Nephron (organoid): ENCODE measurements at regions not wholly inside any gene's neighbourhood (a gene's known extent, or its start where the extent isn't known, plus 50 kb on each side); places are given as distances from the start of the nearest gene placed in this dataset.

Experiments used
- H3K27ac Mint-ChIP-seq, 3 experiments: 2 replicates each; pipeline ENCODE4 v1.8.0; 2020; ENCODE audit warnings: mixed read lengths in 3 of 3, mild to moderate bottlenecking in 2 of 3, moderate library complexity in 1 of 3
- H3K27me3 Mint-ChIP-seq: 2 replicates; pipeline ENCODE4 v1.8.0; 2021; ENCODE audit warnings: low read depth, mild to moderate bottlenecking, moderate library complexity, mixed read lengths
- H3K36me3 Mint-ChIP-seq: 2 replicates; pipeline ENCODE4 v1.8.0; 2020; ENCODE audit warnings: low read depth, mixed read lengths
- H3K4me1 Mint-ChIP-seq: 2 replicates; pipeline ENCODE4 v1.8.0; 2020; ENCODE audit warnings: mixed read lengths
- H3K4me3 Mint-ChIP-seq, 3 experiments: 2 replicates each; pipeline ENCODE4 v1.8.0; 2020; ENCODE audit warnings: mild to moderate bottlenecking in 3 of 3, mixed read lengths in 3 of 3, moderate library complexity in 2 of 3
- H3K9me3 Mint-ChIP-seq: 2 replicates; pipeline ENCODE4 v1.8.0; 2020; ENCODE audit warnings: mixed read lengths
- CTCF ChIP-seq, 3 experiments: fragments of 200-600 bp; sonication (generic); IDR thresholded peaks; one replicate each; pipeline ENCODE4 v1.5.0; 2021; ENCODE audit warnings: antibody characterized with exemption in 3 of 3; ENCODE audit not compliant: unreplicated experiment in 3 of 3

DNA sequence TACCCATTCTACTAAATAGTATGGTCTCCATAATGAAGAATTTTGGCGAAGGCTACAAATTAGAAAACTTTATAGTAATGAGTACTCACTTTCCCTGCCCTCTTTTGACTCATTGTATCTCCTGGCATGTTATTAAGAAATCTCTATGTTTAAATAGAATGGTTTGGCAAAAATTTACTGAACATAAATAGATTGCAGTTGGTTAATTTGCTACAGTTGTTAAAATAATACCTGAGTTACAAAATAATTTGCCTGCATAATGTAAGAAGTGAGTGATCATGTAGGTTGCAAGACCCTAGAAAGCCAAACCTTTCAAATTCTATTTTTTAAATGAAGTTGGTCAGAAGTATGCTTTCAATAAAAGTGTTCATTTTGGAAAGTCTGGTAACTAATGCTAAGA lies 176.8 kb upstream of the AHR start:
- no peaks in the 10 kb centered on the region for H3K9me3 Mint-ChIP-seq
- H3K27ac Mint-ChIP-seq = no peak overlapping the region
- H3K27me3 Mint-ChIP-seq = no peaks in the 10 kb centered on the region
- no peaks in the 10 kb centered on the region for H3K36me3 Mint-ChIP-seq
- H3K4me1 Mint-ChIP-seq = no peaks in the 10 kb centered on the region
- no peak for TF ChIP-seq CTCF (IDR thresholded peaks at IDR 0.05; ENCODE audit: unreplicated experiment in 3 of 3)
- H3K4me3 Mint-ChIP-seq = no peak overlapping the region

GRCh38 chr7:17123020-17123419 lies 175.4 kb upstream of the AHR start:
- Mint-ChIP-seq H3K27ac (no peak overlapping the region), H3K4me3 (no peak overlapping the region), H3K4me1 (no peaks in the 10 kb centered on the region), H3K9me3 (no peaks in the 10 kb centered on the region), H3K27me3 (peaks cover 2% of the 10 kb centered on the region), H3K36me3 (no peaks in the 10 kb centered on the region)
- no peak for TF ChIP-seq CTCF (IDR thresholded peaks at IDR 0.05; ENCODE audit: unreplicated experiment in 3 of 3)

GRCh38 chr7:17126413-17127268 lies 171.8 kb upstream of the AHR start:
- Mint-ChIP-seq H3K9me3 (no peaks in the 10 kb centered on the region), H3K36me3 (no peaks in the 10 kb centered on the region), H3K27me3 (peaks cover 6% of the 10 kb centered on the region), H3K4me1 (peaks cover 15% of the 10 kb centered on the region), H3K27ac (no peak overlapping the region), H3K4me3 (no peak overlapping the region)
- no peak for TF ChIP-seq CTCF (IDR thresholded peaks at IDR 0.05; ENCODE audit: unreplicated experiment in 3 of 3)

DNA sequence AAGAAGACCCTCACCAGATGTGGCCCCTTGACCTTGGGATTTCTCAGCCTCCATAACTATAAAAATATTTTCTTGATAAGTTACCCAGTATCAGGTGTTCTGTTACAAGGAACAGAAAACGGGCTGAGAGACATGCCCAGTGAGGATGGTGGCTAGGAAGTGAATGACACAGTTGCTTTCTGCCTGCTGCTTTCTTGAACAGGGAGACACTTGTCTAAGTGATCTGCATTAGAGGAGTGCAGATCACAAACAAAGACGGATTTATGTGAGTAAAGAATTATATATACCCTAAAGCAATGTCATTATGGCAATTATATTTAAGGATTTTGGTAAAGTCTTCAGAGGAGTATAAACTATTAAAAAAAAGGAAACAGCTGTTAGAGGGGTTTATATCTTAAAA lies 169.2 kb upstream of the AHR start:
- peaks cover 6% of the 10 kb centered on the region for H3K27me3 Mint-ChIP-seq
- H3K4me1 Mint-ChIP-seq = peaks cover 15% of the 10 kb centered on the region
- peaks cover 2% of the 10 kb centered on the region for H3K9me3 Mint-ChIP-seq
- H3K4me3 Mint-ChIP-seq = no peak overlapping the region
- no peaks in the 10 kb centered on the region for H3K36me3 Mint-ChIP-seq
- H3K27ac Mint-ChIP-seq = no peak overlapping the region
- TF ChIP-seq CTCF (IDR thresholded peaks at IDR 0.05; ENCODE audit: unreplicated experiment in 3 of 3) = no peak

- no peaks in the 10 kb centered on the region for H3K36me3 Mint-ChIP-seq
- H3K4me3 Mint-ChIP-seq = no peak overlapping the region
- TF ChIP-seq CTCF (IDR thresholded peaks at IDR 0.05; ENCODE audit: unreplicated experiment in 3 of 3) = no peak
- peaks cover 15% of the 10 kb centered on the region for H3K4me1 Mint-ChIP-seq
- peaks cover 2% of the 10 kb centered on the region for H3K9me3 Mint-ChIP-seq
- peaks cover 6% of the 10 kb centered on the region for H3K27me3 Mint-ChIP-seq
- H3K27ac Mint-ChIP-seq = peak overlapping the region; percentile 14 to 70 (median 48)
Observed at GRCh38 chr7:17130281-17131059, 168.0 kb upstream of the AHR start.
